ENCODE measurements at regions not wholly inside any gene's neighbourhood (a gene's known extent, or its start where the extent isn't known, plus 50 kb on each side); places are given as distances from the start of the nearest gene placed in this dataset.
"Not testable (repeated sequence)": the region's sequence is repeated elsewhere in the genome, so short reads cannot be mapped to it uniquely, and the experiment has no call there.

DNA sequence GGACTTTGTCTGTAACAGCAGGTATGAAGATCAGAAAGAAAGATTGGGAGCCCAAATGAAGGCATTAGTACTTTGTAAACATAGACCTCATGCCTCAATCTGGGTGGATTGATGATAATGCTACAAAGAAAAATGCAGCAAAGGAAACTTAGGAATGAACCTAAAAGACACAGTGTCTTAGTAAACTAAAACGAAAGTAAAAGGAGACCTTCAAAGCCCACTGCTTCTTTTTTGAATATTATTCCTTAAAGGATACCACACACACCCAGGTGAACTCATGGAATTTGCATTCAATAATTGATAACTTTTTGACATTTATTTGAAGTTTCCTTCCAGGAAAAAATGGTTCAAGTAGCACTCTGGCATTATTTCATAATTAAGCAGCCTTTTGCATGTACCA is 543.2 kb downstream of the TTLL7 start:
- TF ChIP-seq, protein P1, sequence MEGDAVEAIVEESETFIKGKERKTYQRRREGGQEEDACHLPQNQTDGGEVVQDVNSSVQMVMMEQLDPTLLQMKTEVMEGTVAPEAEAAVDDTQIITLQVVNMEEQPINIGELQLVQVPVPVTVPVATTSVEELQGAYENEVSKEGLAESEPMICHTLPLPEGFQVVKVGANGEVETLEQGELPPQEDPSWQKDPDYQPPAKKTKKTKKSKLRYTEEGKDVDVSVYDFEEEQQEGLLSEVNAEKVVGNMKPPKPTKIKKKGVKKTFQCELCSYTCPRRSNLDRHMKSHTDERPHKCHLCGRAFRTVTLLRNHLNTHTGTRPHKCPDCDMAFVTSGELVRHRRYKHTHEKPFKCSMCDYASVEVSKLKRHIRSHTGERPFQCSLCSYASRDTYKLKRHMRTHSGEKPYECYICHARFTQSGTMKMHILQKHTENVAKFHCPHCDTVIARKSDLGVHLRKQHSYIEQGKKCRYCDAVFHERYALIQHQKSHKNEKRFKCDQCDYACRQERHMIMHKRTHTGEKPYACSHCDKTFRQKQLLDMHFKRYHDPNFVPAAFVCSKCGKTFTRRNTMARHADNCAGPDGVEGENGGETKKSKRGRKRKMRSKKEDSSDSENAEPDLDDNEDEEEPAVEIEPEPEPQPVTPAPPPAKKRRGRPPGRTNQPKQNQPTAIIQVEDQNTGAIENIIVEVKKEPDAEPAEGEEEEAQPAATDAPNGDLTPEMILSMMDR (conservative IDR thresholded peaks at IDR 0.05; ENCODE audit: low read depth, low read length), result not testable (repeated sequence)
- TF ChIP-seq EZH2 (IDR thresholded peaks at IDR 0.05; ENCODE audit: borderline replicate concordance, low read depth, low read length, poor library complexity, severe bottlenecking), result not testable (repeated sequence)

Data from A673 (cell line).